Mucosa of descending colon (tissue), 3 donors: ENCODE measurements at regions not wholly inside any gene's neighbourhood (a gene's known extent, or its start where the extent isn't known, plus 50 kb on each side); places are given as distances from the start of the nearest gene placed in this dataset.

ENCODE experiments used
- ATAC-seq: fragments of 200-7000 bp; cut with Tn5 transposase; one replicate; pipeline ENCODE4 v1.9.1; 2020; ENCODE audit warnings: mild to moderate bottlenecking, moderate library complexity
- DNase-seq, 3 donors: peaks; one replicate each; pipeline ENCODE4 v3.0.0-alpha.2; 2020
- H3K36me3 ChIP-seq: fragments of 200-600 bp; one replicate; pipeline ENCODE4 v1.8.0; 2021; ENCODE audit warnings: low read depth, mild to moderate bottlenecking
- H3K4me1 ChIP-seq: fragments of 200-600 bp; one replicate; pipeline ENCODE4 v1.8.0; 2021; ENCODE audit warnings: low read depth, mild to moderate bottlenecking
- H3K4me3 ChIP-seq: fragments of 200-600 bp; one replicate; pipeline ENCODE4 v1.8.0; 2021; ENCODE audit warnings: mild to moderate bottlenecking
- H3K9me3 ChIP-seq: fragments of 200-600 bp; one replicate; pipeline ENCODE4 v1.8.0; 2021; ENCODE audit warnings: mild to moderate bottlenecking
- CTCF ChIP-seq: fragments of 200-600 bp; IDR thresholded peaks from one replicate; pipeline ENCODE4 v1.8.0; 2022; ENCODE audit warnings: antibody characterized with exemption, mild to moderate bottlenecking
- intact Hi-C, 2 donors: fragments of 100-400 bp; cut with DNase I in 1 of 2; cut with micrococcal nuclease in 1 of 2; formaldehyde crosslinking; loops; one replicate each; pipeline versions ENCODE4 v1.11.0 to v1.11.1; 2022; cut with DNase I, micrococcal nuclease
- donor health status: DM: no; HTN: no; CAD: no; lungs with moderate emphysema.
- donor health status: DM: no; HTN: no; CAD: no.
- donor health status: DM: no; HTN: yes; CAD: no.

GRCh38 chr5:175285261-175285660 lies 158.7 kb downstream of the DRD1 start:
- Histone ChIP-seq H3K36me3 (no peaks in the 10 kb centered on the region), H3K9me3 (no peaks in the 10 kb centered on the region), H3K4me3 (no peak overlapping the region), H3K4me1 (no peaks in the 10 kb centered on the region)
- TF ChIP-seq CTCF: no peak
- no peak for DNase-seq
- no peak for ATAC-seq
- intact Hi-C loops: no loop called here

- ATAC-seq: no peak
- intact Hi-C loops: no loop called here
- H3K4me3 ChIP-seq: no peak overlapping the region
These were observed 159.2 kb downstream of the DRD1 start for GRCh38 chr5:175284806-175285205.

DNA sequence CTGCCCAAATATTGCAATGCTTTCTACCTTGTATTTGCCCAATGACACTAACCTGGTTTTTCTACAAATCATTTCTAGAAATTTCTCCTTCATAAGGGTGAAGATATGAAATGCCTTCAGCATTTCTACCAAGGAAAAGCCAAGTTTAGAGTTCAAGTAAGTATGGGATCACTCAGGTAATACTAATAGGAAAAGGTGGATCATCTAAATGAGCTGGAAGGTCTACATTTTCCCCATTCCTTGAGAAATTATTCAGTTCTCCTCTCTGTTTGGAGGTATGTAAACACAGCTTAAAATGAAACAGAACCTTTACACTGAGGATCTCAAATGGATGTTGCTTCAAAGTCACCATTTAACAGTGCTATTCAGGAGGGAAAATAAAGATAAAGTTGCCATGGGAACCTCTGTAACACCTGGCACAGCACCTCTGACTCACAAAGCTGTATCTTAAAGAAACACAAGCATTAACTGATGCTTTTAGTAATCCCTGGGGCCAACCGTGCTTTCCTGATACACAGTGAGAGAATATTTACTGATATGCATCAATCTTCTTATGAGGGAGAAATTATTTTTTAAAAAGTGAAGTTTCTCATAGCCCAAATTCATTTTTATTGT lies 161.3 kb downstream of the DRD1 start:
- peak; percentile 94 for ATAC-seq
- DNase-seq: peak in 1 of 3 donors; percentile 11
- Histone ChIP-seq H3K9me3 (no peaks in the 10 kb centered on the region), H3K36me3 (no peaks in the 10 kb centered on the region), H3K4me1 (no peaks in the 10 kb centered on the region), H3K4me3 (no peak overlapping the region)
- intact Hi-C loops: no loop called here
- no peak for TF ChIP-seq CTCF

More at GRCh38 chr5:175284806-175285205, 159.2 kb downstream of the DRD1 start:
- no peak for DNase-seq
- Histone ChIP-seq H3K9me3 (no peaks in the 10 kb centered on the region), H3K36me3 (no peaks in the 10 kb centered on the region), H3K4me1 (no peaks in the 10 kb centered on the region)
- no peak for TF ChIP-seq CTCF

DNA sequence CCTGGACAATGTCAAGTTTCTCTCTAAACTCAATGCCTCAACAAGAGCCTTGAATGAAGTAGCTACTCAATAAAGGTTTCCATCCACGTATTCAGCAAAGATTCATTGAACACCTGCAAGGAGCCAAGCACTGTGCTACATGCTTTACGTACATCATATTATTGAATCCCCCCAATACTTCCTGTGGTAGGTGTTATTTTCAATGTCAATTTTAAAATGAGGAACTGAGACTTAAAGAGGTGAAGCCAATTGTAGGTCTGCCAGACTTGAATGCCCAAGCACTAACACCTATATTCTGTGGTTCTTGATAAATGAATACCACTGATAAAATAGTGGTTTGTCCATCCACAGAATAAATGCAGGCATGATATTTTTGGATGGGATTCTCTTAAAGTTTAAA lies 162.3 kb downstream of the DRD1 start:
- ATAC-seq: no peak
- Histone ChIP-seq H3K4me1 (no peaks in the 10 kb centered on the region), H3K4me3 (no peak overlapping the region), H3K9me3 (no peaks in the 10 kb centered on the region), H3K36me3 (no peaks in the 10 kb centered on the region)
- intact Hi-C loops: no loop called here
- no peak for TF ChIP-seq CTCF
- DNase-seq: no peak

DNA sequence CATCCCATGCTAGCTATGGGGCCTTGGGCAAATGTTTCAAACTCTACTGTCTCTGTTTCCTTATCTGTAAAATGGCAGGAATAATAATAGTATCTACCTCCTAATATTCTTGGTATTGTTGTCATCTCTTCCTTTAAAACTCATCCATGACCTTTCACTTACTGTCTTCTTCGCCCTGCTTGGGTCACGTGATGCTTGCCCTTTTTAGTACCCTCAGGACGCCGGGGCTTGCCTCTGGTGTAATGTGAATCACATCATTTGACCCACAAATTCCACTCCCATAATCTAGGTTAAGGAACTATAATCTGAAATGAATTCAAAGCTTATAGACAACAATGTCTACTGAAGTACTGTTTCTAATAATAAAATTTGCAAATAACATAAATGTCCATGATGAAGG lies 162.7 kb downstream of the DRD1 start:
- Histone ChIP-seq H3K36me3 (no peaks in the 10 kb centered on the region), H3K4me3 (no peak overlapping the region), H3K4me1 (no peaks in the 10 kb centered on the region), H3K9me3 (no peaks in the 10 kb centered on the region)
- intact Hi-C loops: no loop called here
- DNase-seq (no peak), ATAC-seq (no peak)
- TF ChIP-seq CTCF: no peak

- TF ChIP-seq CTCF: no peak
- no peak for DNase-seq
- Histone ChIP-seq H3K4me3 (no peak overlapping the region), H3K9me3 (no peaks in the 10 kb centered on the region), H3K4me1 (no peaks in the 10 kb centered on the region), H3K36me3 (no peaks in the 10 kb centered on the region)
- no peak for ATAC-seq
- intact Hi-C loops: no loop called here
These were observed 164.5 kb downstream of the DRD1 start for GRCh38 chr5:175279506-175279905.
